ENCODE measurements at regions not wholly inside any gene's neighbourhood (a gene's known extent, or its start where the extent isn't known, plus 50 kb on each side); places are given as distances from the start of the nearest gene placed in this dataset.

DNA sequence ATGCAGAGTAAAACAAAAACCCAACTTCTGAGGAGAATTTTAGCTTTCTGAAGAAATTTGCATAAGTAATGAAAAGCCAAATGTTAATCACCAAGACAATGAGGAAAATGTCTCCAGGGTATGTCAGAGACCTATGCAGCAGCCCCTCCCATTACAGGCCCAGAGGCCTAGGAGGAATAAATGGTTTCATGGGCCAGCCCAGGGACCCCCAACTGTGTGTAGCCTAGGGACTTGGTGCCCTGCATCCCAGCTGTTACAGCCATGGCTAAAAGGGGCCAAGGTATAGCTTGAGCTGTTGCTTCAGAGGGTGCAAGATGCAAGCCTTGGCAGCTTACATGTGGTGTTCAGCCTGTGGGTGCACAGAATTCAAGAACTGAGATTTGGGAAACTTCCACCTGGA is 1256.9 kb upstream of the PIK3C3 start:
- Histone ChIP-seq H3K9ac (ENCODE audit: low read length) (no peak overlapping the region), H4K20me1 (ENCODE audit: insufficient read depth, low read length) (no peaks in the 10 kb centered on the region), H2AFZ (ENCODE audit: low read depth, low read length) (no peak overlapping the region), H3K79me2 (ENCODE audit: insufficient read depth, low read length) (no peaks in the 10 kb centered on the region), H3K27ac (ENCODE audit: low read depth, low read length) (no peak overlapping the region), H3K27me3 (ENCODE audit: insufficient read depth, low read length) (no peaks in the 10 kb centered on the region), H3K4me3 (ENCODE audit: insufficient read depth, low read depth, low read length) (no peak overlapping the region), H3K4me2 (ENCODE audit: low read length) (no peak overlapping the region), H3K9me3 (ENCODE audit: insufficient read depth, low read depth, low read length) (no peaks in the 10 kb centered on the region), H3K36me3 (ENCODE audit: insufficient read depth, low read length) (no peaks in the 10 kb centered on the region), H3K4me1 (ENCODE audit: insufficient read depth, low read length) (no peaks in the 10 kb centered on the region)
- Mint-ChIP-seq H3K27ac (ENCODE audit: unreplicated experiment) (no peak overlapping the region), H3K9me3 (ENCODE audit: unreplicated experiment) (peaks cover 11% of the 10 kb centered on the region), H3K36me3 (ENCODE audit: low read depth, unreplicated experiment) (no peaks in the 10 kb centered on the region), H3K4me3 (ENCODE audit: unreplicated experiment) (no peak overlapping the region), H3K27me3 (ENCODE audit: low read depth, unreplicated experiment) (no peaks in the 10 kb centered on the region), H3K4me1 (ENCODE audit: low read depth, unreplicated experiment) (no peaks in the 10 kb centered on the region)
- TF ChIP-seq, protein P1, sequence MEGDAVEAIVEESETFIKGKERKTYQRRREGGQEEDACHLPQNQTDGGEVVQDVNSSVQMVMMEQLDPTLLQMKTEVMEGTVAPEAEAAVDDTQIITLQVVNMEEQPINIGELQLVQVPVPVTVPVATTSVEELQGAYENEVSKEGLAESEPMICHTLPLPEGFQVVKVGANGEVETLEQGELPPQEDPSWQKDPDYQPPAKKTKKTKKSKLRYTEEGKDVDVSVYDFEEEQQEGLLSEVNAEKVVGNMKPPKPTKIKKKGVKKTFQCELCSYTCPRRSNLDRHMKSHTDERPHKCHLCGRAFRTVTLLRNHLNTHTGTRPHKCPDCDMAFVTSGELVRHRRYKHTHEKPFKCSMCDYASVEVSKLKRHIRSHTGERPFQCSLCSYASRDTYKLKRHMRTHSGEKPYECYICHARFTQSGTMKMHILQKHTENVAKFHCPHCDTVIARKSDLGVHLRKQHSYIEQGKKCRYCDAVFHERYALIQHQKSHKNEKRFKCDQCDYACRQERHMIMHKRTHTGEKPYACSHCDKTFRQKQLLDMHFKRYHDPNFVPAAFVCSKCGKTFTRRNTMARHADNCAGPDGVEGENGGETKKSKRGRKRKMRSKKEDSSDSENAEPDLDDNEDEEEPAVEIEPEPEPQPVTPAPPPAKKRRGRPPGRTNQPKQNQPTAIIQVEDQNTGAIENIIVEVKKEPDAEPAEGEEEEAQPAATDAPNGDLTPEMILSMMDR (IDR thresholded peaks at IDR 0.05; ENCODE audit: insufficient read depth, low read depth, low read length) = no peak
- no peak for TF ChIP-seq EZH2 (IDR thresholded peaks at IDR 0.05; ENCODE audit: insufficient read depth, low read length)
- DNase-seq (ENCODE audit: low read depth) (no peak), FAIRE-seq (no peak)

DNA sequence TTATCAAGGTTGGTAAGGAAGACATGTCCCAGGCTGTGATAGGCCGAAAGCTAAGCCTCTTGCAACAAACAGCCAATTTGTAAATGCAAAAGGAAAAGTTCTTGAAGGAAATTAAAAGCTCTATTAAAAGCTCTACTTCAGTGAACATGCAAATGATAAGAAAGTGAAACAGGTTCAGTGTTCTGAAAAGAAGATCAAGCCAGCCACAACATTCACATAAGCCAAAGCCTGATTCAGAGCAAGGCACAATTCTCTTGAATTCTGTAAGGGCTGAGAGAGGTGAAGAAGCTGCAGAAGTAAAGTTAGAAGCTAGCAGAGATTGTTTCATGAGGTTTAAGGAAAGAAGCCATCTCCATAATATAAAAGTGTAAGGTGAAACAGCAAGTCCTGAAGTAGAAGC is 1259.5 kb upstream of the PIK3C3 start:
- TF ChIP-seq, protein P1 (IDR thresholded peaks at IDR 0.05; ENCODE audit: insufficient read depth, low read depth, low read length) = no peak
- no peak for TF ChIP-seq EZH2 (IDR thresholded peaks at IDR 0.05; ENCODE audit: insufficient read depth, low read length)
- no peak for FAIRE-seq
- no peaks in the 10 kb centered on the region for H3K36me3 ChIP-seq (ENCODE audit: insufficient read depth, low read length)

DNA sequence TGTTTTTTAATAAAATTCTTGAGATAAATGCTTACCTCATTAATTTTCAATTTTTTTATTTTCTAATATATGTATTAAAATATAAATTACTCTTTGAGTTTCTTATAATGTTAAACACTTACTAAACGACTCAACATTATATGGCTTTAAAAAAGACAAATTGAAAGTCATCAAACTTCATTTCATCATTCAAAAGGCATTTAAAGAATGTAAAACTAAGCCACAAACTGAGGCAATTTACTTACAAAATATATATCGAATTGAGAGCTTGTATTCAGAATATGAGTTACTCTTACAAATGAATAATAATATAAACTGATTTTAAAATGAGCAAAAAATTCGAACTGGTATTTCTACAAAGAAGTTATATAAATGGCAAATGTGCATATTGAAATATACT is 1262.2 kb upstream of the PIK3C3 start:
- no peaks in the 10 kb centered on the region for H3K36me3 Mint-ChIP-seq (ENCODE audit: low read depth, unreplicated experiment)
- Histone ChIP-seq H3K4me1 (ENCODE audit: insufficient read depth, low read length) (no peaks in the 10 kb centered on the region), H3K9ac (ENCODE audit: low read length) (no peak overlapping the region), H3K4me3 (ENCODE audit: insufficient read depth, low read depth, low read length) (no peak overlapping the region), H2AFZ (ENCODE audit: low read depth, low read length) (no peak overlapping the region), H3K27ac (ENCODE audit: low read depth, low read length) (no peak overlapping the region), H3K36me3 (ENCODE audit: insufficient read depth, low read length) (no peaks in the 10 kb centered on the region), H4K20me1 (ENCODE audit: insufficient read depth, low read length) (no peaks in the 10 kb centered on the region), H3K27me3 (ENCODE audit: insufficient read depth, low read length) (no peaks in the 10 kb centered on the region), H3K9me3 (ENCODE audit: insufficient read depth, low read depth, low read length) (no peaks in the 10 kb centered on the region), H3K79me2 (ENCODE audit: insufficient read depth, low read length) (no peaks in the 10 kb centered on the region), H3K4me2 (ENCODE audit: low read length) (no peak overlapping the region)
- H3K27ac Mint-ChIP-seq (ENCODE audit: unreplicated experiment) = no peak overlapping the region
- H3K27me3 Mint-ChIP-seq (ENCODE audit: low read depth, unreplicated experiment) = no peaks in the 10 kb centered on the region
- FAIRE-seq (no peak), DNase-seq (ENCODE audit: low read depth) (no peak)
- no peaks in the 10 kb centered on the region for H3K4me1 Mint-ChIP-seq (ENCODE audit: low read depth, unreplicated experiment)
- no peak overlapping the region for H3K4me3 Mint-ChIP-seq (ENCODE audit: unreplicated experiment)
- TF ChIP-seq EZH2 (IDR thresholded peaks at IDR 0.05; ENCODE audit: insufficient read depth, low read length) = no peak
- TF ChIP-seq, protein P1 (IDR thresholded peaks at IDR 0.05; ENCODE audit: insufficient read depth, low read depth, low read length) = no peak
- H3K9me3 Mint-ChIP-seq (ENCODE audit: unreplicated experiment) = no peaks in the 10 kb centered on the region

More for the DNA sequence above, 1259.5 kb upstream of the PIK3C3 start:
- Histone ChIP-seq H4K20me1 (ENCODE audit: insufficient read depth, low read length) (no peaks in the 10 kb centered on the region), H3K9me3 (ENCODE audit: insufficient read depth, low read depth, low read length) (no peaks in the 10 kb centered on the region), H2AFZ (ENCODE audit: low read depth, low read length) (no peak overlapping the region), H3K27me3 (ENCODE audit: insufficient read depth, low read length) (no peaks in the 10 kb centered on the region), H3K4me1 (ENCODE audit: insufficient read depth, low read length) (no peaks in the 10 kb centered on the region), H3K4me3 (ENCODE audit: insufficient read depth, low read depth, low read length) (no peak overlapping the region), H3K9ac (ENCODE audit: low read length) (no peak overlapping the region), H3K4me2 (ENCODE audit: low read length) (no peak overlapping the region), H3K79me2 (ENCODE audit: insufficient read depth, low read length) (no peaks in the 10 kb centered on the region), H3K27ac (ENCODE audit: low read depth, low read length) (no peak overlapping the region)
- Mint-ChIP-seq H3K4me1 (ENCODE audit: low read depth, unreplicated experiment) (no peaks in the 10 kb centered on the region), H3K27ac (ENCODE audit: unreplicated experiment) (no peak overlapping the region), H3K9me3 (ENCODE audit: unreplicated experiment) (peaks cover 9% of the 10 kb centered on the region), H3K4me3 (ENCODE audit: unreplicated experiment) (no peak overlapping the region), H3K36me3 (ENCODE audit: low read depth, unreplicated experiment) (no peaks in the 10 kb centered on the region), H3K27me3 (ENCODE audit: low read depth, unreplicated experiment) (no peaks in the 10 kb centered on the region)
- no peak for DNase-seq (ENCODE audit: low read depth)
